GM19023 (cell line): ENCODE measurements at regions not wholly inside any gene's neighbourhood (a gene's known extent, or its start where the extent isn't known, plus 50 kb on each side); places are given as distances from the start of the nearest gene placed in this dataset.

Experiments
- ATAC-seq: cut with Tn5 transposase; IDR thresholded peaks from one replicate; pipeline ENCODE4 v1.9.1; 2021; ENCODE audit warnings: mild to moderate bottlenecking, moderate library complexity; ENCODE audit not compliant: unreplicated experiment

DNA sequence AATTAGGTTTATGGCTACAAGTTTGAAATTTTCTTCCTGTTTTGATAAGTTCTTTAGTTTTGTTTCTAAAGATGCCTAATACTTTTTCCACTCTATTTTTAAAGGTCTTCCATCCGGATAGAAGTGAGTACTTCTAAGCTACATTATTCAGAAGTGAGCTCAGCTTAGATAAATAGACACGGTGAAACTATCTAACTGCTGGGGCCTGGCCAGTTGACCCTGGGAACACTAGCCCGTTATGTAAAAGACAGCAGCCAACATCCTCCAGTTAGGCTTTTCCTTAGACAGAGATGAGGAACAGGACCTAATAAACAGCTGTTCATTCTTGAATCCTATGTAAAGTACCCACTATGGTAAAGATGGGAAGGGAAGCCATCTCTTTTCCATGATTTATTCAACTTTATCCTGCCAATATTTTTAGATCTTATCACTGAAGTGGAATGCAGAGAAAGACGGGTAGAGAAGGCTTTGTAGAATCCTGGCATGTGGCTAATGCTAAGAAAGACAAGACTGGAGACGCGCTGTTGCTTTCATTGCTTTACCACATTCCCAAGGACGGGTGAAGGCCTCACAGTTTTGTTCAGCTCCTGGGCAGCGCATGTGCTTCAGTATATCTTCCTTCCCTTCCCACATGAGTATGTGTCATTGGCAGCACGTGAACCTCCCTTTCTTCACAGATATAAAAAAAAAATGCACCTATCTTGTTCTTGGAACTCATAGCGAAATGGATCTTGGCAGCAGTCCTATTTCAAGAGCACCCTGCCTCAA lies 340.0 kb upstream of the MEOX2 start:
- no peak for ATAC-seq

- no peak for ATAC-seq
Measured at GRCh38 chr7:16025696-16026095, 339.2 kb upstream of the MEOX2 start.

GRCh38 chr7:16023503-16023902 lies 337.0 kb upstream of the MEOX2 start:
- no peak for ATAC-seq

DNA sequence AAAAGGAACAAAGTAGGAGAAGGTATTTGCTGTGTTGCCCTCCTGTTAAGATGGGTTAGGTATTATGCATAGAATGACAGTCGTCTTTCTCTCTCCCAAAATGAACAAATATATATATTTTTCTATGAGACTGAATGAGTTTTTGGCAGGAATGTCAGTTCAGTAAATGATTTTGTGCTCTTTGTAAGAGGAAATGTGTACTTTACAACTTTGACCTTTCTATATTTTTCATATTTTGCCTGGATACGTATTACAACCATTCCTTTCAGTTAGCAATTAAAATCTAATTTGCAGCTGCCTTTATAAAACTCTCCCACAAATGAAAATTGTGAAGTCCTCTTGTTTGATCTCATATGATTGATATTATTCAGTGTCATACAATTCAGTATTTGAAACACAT lies 336.6 kb upstream of the MEOX2 start:
- ATAC-seq, result no peak

DNA sequence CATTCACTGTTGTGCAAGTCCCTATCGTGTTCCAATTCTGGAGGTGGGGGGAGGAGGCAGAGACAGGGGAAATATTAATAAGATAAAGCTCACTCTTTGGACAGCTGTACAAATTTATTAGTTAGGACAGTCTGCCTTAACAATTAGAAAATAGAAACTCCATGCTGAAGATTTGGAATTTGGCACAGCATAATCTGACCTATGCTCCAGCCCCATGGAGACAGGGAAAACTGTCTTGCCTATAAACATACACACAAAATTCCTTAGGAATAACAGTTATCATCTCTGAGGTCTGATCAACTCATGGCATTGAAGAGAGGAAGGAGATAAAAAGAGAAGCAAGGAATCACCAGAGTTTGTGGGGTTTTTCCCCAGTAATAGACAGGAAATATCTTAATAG lies 335.4 kb upstream of the MEOX2 start:
- ATAC-seq, result no peak

GRCh38 chr7:16015981-16016380 lies 329.5 kb upstream of the MEOX2 start:
- ATAC-seq, result no peak

DNA sequence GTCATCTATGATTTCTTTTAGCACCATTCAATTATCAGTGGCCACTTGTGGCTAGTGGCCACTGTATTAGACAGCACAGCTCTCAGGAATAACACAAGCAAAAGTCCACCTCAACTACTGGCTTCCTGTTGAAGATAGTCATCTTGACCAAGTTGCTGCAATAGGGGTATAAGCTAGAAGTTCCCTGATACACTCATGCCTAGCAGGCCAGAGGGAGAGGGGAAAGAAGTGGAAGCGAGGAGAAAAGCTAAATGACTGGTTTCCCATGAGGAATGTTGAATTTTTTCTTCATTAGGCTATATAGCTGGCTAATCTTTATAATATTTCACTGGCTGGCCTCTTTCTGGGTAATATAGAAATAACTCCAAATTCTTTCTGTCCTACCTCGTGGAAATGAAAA lies 327.5 kb upstream of the MEOX2 start:
- ATAC-seq, result no peak

DNA sequence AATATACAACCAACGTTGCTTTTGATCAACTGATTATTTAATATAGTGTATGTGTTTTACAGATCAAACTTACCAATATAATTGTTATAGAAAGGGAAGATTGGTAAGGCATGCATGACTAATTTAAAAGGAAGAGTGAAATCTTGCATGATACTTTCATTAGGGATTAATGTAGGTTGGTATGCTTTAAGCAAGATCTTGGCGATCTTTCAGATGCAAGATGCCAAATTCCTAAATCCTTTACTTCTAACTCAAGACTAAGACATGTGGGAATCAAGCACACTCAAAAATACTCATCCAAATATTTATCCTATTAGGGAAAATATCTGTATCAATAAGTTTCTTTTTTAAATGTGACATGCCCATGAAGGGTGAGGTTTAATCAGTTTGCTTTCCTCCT lies 321.4 kb upstream of the MEOX2 start:
- no peak for ATAC-seq

- ATAC-seq, result no peak
Measured at GRCh38 chr7:16004702-16005101, 318.2 kb upstream of the MEOX2 start.

DNA sequence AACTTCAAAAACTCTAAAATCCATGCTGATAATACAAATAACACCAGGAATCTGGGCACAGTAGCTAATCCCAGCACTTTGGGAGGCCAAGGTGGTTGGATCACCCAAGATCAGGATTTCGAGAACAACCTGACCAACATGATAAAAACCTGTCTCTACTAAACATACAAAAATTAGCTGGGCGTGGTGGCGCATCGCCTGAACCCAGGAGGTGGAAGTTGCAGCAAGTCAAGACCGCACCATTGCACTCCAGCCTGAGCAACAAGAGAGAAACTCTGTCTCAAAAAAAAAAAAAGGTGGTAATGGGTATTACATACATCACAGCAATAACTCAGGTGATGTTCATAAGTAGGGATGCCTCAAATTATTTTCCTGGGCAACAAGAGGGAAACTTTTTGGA lies 315.0 kb upstream of the MEOX2 start:
- ATAC-seq, result no peak

DNA sequence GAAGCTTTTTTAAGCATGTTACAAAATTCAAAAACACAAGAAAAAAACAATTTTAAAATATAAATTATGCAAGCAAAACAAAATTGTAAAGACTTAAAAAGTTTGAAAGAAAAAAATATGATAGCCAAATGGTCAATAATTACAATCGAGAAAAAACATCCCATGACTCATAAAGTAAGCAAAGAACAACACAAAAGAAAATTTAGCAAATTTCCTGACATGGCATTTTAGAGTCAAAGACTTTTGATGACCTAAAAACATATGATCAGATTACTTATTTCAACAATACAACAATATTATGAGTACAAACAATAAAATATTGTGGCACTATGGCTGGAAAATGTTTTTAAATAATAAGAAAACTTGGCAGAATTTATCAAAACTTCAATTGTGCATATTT lies 312.1 kb upstream of the MEOX2 start:
- no peak for ATAC-seq

GRCh38 chr7:15995027-15995426 lies 308.5 kb upstream of the MEOX2 start:
- ATAC-seq, result no peak

GRCh38 chr7:15989194-15989593 lies 302.7 kb upstream of the MEOX2 start:
- no peak for ATAC-seq

DNA sequence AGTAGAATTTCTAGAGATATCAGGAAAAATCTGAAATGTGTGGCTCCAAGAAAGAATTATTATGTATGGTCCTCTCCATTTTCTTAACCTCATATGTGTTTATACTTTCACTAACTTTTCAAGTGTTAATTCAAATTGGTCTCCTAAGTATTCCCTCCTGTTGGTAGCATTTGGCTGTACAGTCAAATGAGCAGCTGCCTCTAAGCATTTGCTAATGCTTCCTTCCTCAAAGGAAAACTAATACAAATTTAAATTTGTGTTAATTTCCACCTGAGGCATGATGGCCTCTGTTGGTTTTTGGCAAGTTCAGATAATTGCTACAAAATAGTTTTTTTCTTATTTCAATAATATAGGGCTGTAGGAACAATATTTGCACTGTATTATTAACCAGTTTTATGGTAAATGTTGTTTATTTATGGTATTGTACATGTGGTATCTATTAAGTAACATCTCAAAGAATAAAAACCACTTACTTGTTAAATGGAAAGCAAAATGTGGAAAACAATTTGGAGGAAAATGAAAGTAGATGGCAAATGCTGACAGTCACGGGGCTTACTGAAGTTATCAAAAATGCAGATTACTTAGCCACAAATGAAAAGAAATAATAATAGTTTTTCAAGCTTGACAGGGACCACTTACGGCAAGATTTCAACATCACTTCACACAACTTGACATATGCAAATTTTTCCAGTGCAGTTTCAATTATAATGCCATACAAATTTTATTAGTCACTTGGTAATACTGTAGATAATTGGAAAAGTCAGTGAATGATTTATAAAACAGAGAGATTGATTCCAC lies 299.3 kb upstream of the MEOX2 start:
- no peak for ATAC-seq

- no peak for ATAC-seq
Measured at GRCh38 chr7:15977663-15978062, 291.2 kb upstream of the MEOX2 start.

DNA sequence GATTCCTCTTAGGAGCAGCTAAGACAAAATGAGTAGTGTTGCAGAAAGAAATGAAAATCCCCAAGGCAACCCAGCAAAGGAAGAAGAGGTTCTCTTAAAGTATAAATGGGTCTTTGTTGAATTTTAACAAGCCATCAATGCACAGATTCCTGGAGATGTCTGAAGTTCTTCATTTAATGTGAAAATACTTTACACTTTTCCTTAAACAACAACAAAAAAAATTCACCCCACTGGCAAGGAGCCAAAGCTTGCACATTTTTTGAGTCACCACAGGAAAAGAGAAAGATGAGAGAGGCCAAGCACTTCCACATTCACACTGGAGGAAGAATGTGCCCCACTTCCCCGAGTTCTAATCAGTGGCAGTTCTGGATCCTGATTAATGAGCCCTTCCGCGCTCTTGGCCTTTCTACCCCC lies 286.4 kb upstream of the MEOX2 start:
- ATAC-seq, result no peak

GRCh38 chr7:15967551-15967950 lies 281.1 kb upstream of the MEOX2 start:
- ATAC-seq, result no peak

DNA sequence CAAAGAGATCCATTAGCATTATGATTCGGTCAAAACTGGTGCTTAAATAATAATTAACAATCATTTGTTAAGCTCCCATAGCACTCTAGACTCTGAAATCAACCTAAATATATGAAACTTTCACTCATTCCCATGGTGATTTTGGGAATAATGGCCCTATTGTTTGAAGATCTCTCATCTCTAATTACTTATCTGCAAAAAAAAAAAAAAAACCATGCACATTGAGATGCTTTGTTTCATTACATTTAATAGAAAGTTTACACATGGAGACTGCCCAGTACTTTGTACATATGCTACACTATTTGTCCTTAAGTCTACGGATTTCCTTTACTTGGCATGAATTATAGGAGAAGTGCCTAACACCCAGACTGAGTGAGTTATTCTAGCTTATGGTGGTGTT lies 280.6 kb upstream of the MEOX2 start:
- no peak for ATAC-seq

DNA sequence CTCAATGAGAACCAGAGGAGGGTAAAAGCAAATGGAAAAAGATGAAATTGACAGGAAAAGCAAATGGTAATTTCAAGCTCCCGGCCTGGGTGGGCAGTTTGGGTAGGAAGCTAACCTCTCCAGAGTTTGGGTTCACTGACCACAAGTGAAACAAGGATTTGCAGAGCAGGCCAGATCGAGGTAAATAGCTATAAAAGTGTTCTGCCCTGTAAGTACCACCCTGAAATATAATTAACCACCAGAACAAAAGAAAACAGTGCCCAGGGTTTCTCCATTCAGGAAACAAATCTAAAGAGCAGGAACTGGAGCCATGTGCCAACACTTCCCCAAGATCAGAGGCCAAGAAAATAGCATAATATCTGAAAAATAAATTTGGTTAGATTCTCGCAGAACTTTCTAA lies 276.7 kb upstream of the MEOX2 start:
- no peak for ATAC-seq

DNA sequence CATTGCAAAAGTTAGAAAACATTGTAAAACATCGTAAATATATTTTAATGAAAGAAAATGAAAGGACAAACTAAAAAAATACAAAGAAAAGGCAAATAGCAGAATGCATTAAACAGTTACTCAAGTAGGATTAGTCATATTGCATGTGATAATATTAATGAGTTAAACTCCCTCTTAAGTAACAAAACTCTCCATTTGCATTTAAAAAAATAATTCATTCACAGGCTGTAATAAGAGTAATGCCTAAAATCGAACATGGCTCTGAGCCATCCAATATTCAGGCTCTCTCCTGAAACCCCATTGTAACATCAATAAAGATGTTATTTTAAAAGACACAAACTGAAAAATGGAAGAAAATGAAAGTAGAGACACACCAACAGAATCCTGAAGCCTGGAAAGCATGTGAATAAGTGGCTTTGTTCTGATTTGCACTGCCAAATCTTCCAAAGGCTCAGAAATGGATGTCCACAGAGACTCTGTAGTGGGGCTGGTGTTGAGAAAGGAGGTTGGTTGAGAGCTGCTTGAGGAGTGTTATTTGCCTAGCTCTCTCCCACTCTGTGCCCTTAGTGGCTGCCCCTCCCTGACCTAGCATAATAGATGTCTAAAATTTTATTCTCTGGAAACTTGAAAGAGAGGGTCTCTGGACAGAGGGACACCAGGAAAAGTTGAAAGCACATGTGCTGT lies 268.3 kb upstream of the MEOX2 start:
- no peak for ATAC-seq

DNA sequence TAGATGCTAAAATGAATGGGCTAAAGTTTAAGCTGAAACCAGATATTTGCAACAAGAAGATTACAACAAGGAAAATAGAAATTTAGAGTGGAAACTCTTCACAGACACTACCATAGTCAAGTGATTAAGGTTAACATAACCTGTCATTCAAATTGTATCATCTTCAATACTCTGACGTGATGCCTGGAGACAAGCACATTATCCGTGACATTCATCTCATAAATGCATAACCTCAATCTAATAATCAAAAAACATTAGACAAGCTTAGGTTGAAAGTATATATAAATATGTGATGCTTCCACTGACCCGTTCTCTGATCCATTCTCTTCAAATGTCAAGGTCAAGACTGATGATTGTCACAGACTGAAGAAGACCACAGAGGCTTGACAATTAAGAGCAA lies 263.8 kb upstream of the MEOX2 start:
- no peak for ATAC-seq

GRCh38 chr7:15947754-15948153 lies 261.3 kb upstream of the MEOX2 start:
- no peak for ATAC-seq
